GM23248 (cell line): ENCODE measurements at regions not wholly inside any gene's neighbourhood (a gene's known extent, or its start where the extent isn't known, plus 50 kb on each side); places are given as distances from the start of the nearest gene placed in this dataset.
"Not testable (repeated sequence)": the region's sequence is repeated elsewhere in the genome, so short reads cannot be mapped to it uniquely, and the experiment has no call there.

Experiments
- DNase-seq: peaks from one replicate; pipeline ENCODE4 v3.0.0-alpha.2; 2015
- H2AFZ ChIP-seq: fragments of 200-600 bp; sonication (generic); 2 replicates; pipeline ENCODE4 v1.6.1; 2016; ENCODE audit warnings: antibody characterized with exemption
- H3F3A ChIP-seq: fragments of 200-600 bp; sonication (generic); 2 replicates; pipeline ENCODE4 v1.6.1; 2016; ENCODE audit warnings: mild to moderate bottlenecking, antibody characterized with exemption, mixed run types; ENCODE audit not compliant: insufficient read depth
- H3K27ac ChIP-seq: fragments of 200-600 bp; sonication (generic); 2 replicates; pipeline ENCODE4 v1.5.1; 2016; ENCODE audit warnings: mild to moderate bottlenecking
- H3K27me3 ChIP-seq: fragments of 200-600 bp; sonication (generic); replicated peaks from 2 replicates; pipeline ENCODE4 v1.6.1; 2016; ENCODE audit warnings: mild to moderate bottlenecking; ENCODE audit not compliant: insufficient read depth
- H3K36me3 ChIP-seq: fragments of 200-600 bp; sonication (generic); 2 replicates; pipeline ENCODE4 v1.6.1; 2016; ENCODE audit warnings: low read depth, mild to moderate bottlenecking
- H3K4me1 ChIP-seq: fragments of 200-600 bp; sonication (generic); 2 replicates; pipeline ENCODE4 v1.6.1; 2016; ENCODE audit warnings: mild to moderate bottlenecking; ENCODE audit not compliant: insufficient read depth
- H3K4me2 ChIP-seq: fragments of 200-600 bp; sonication (generic); one replicate; pipeline ENCODE4 v1.6.1; 2016; ENCODE audit warnings: mild to moderate bottlenecking; ENCODE audit not compliant: unreplicated experiment
- H3K4me3 ChIP-seq: fragments of 200-600 bp; sonication (generic); 2 replicates; pipeline ENCODE4 v1.5.1; 2016; ENCODE audit warnings: mild to moderate bottlenecking
- H3K79me2 ChIP-seq: fragments of 200-600 bp; sonication (generic); 2 replicates; pipeline ENCODE4 v1.6.1; 2016; ENCODE audit warnings: mild to moderate bottlenecking; ENCODE audit not compliant: insufficient read depth
- H3K9ac ChIP-seq: fragments of 200-600 bp; sonication (generic); 2 replicates; pipeline ENCODE4 v1.6.1; 2016; ENCODE audit warnings: mild to moderate bottlenecking
- H3K9me2 ChIP-seq: fragments of 200-600 bp; sonication (generic); 2 replicates; pipeline ENCODE4 v1.6.1; 2016; ENCODE audit warnings: mixed run types, mild to moderate bottlenecking, moderate library complexity; ENCODE audit not compliant: insufficient read depth
- H3K9me3 ChIP-seq: fragments of 200-600 bp; sonication (generic); one replicate; pipeline ENCODE4 v1.6.1; 2017; ENCODE audit warnings: low read depth
- H4K20me1 ChIP-seq: fragments of 200-600 bp; sonication (generic); 2 replicates; pipeline ENCODE4 v1.6.0; 2016; ENCODE audit not compliant: insufficient read depth
- EZH2 ChIP-seq: fragments of 200-600 bp; sonication (generic); IDR thresholded peaks from 2 replicates; pipeline ENCODE4 v1.6.1; 2018; ENCODE audit warnings: antibody characterized with exemption, mild to moderate bottlenecking; ENCODE audit not compliant: insufficient read depth, poor library complexity, severe bottlenecking
- EZH2phosphoT487 ChIP-seq: fragments of 200-600 bp; sonication (generic); IDR thresholded peaks from 2 replicates; pipeline ENCODE4 v1.6.1; 2018; ENCODE audit warnings: antibody characterized with exemption, moderate library complexity, mild to moderate bottlenecking, low read depth; ENCODE audit not compliant: insufficient read depth
- WGBS, 2 experiments: methylation state at CpG; one replicate each; pipeline ENCODE4 v1.1.6; 2015 to 2017; ENCODE audit warnings: low lambda C conversion rate in 2 of 2, low coverage in 1 of 2; ENCODE audit errors: missing lambda C conversion rate in 2 of 2; 5-methylcytosine and 5-hydroxymethylcytosine counted together
- in situ Hi-C: fragments of 300-500 bp; cut with MboI; formaldehyde crosslinking; loops from 2 replicates; pipeline ENCODE4 v1.15.0; 2020

DNA sequence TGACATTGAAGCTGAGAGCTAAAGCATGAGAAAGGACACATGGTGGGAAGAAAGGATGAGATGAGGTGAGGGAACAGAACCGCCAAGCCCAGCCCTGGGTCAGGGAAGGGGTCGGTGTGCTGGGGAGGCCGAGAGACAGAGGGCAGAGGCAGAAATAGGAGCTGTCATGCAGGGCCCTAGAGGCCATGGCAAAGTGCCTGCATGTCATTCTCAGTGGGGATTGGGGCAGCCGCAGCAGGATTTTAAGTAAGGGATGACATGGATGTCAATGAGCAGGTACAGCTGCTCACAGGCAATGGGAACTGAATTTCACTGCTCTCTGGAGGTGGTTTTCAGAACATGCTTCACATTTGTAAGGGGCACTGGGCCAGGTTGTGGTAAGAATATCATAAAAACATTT, 227.4 kb downstream of the RAB11FIP2 start:
- Histone ChIP-seq H3K36me3 (no peaks in the 10 kb centered on the region), H3K27ac (no peak overlapping the region), H2AFZ (no peak overlapping the region), H3K4me3 (no peak overlapping the region), H3K9me2 (no peaks in the 10 kb centered on the region), H3K79me2 (no peaks in the 10 kb centered on the region), H3K9me3 (no peaks in the 10 kb centered on the region), H4K20me1 (no peaks in the 10 kb centered on the region), H3K27me3 (no peaks in the 10 kb centered on the region), H3K4me2 (no peak overlapping the region), H3F3A (no peaks in the 10 kb centered on the region), H3K9ac (no peak overlapping the region), H3K4me1 (no peaks in the 10 kb centered on the region)
- WGBS, 2 experiments: 65 to 69% methylated on average over 4 of the region's 4 CpGs
- in situ Hi-C loops: no loop called here
- no peak for DNase-seq
- no peak for TF ChIP-seq EZH2
- TF ChIP-seq EZH2phosphoT487: no peak

DNA sequence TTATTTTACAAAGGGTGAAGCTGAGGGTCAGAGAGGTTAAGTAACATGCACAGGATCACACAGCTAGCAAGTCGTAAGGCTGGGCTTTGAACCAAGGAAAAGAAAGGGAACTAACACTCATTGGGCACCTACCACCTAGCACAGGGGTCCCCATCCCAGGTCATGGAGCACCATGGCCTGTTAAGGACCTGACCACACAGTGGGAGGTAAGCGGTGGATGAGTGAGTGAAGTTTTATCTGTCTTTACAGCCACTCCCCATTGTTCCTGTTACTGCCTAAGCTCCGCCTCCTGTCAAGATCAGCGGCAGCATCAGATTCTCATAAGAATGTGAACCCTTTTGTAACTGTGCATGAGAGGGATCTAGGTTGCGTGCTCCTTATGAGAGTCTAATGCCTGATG, 222.8 kb downstream of the RAB11FIP2 start:
- Histone ChIP-seq H3K4me1 (no peaks in the 10 kb centered on the region), H3K9ac (no peak overlapping the region), H3K9me3 (no peaks in the 10 kb centered on the region), H3K4me3 (no peak overlapping the region), H2AFZ (no peak overlapping the region), H3F3A (no peaks in the 10 kb centered on the region), H3K36me3 (no peaks in the 10 kb centered on the region), H3K27me3 (no peaks in the 10 kb centered on the region), H3K4me2 (no peak overlapping the region), H4K20me1 (no peaks in the 10 kb centered on the region), H3K79me2 (no peaks in the 10 kb centered on the region), H3K27ac (no peak overlapping the region), H3K9me2 (no peaks in the 10 kb centered on the region)
- 82 to 84% methylated on average over 5 of the region's 5 CpGs for WGBS, 2 experiments
- in situ Hi-C loops: no loop called here
- no peak for TF ChIP-seq EZH2
- no peak for DNase-seq

DNA sequence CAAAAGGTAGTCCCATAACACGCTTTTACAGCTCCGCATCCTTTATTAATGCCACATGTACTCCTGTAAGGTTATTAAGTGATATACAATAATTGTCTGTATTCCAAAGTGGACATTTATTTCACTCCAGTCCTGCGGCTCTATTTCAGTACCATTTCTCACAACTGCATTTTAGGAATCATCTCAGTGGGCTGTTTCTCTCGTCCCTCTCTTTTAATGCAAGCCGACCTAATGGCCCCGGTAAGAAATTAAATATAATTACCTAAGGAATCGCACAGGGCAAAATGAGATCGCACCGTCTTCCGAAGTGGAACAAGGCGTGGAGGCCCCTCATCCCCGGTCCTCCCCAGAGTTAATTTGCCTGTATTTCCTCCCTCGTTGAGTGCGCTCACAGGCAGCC, 216.5 kb downstream of the RAB11FIP2 start:
- Histone ChIP-seq H3K9me2 (no peaks in the 10 kb centered on the region), H4K20me1 (no peaks in the 10 kb centered on the region), H3K36me3 (no peaks in the 10 kb centered on the region), H3K9ac (no peak overlapping the region), H3K79me2 (no peaks in the 10 kb centered on the region), H3K9me3 (no peaks in the 10 kb centered on the region), H3K4me1 (no peaks in the 10 kb centered on the region), H3F3A (no peaks in the 10 kb centered on the region), H3K27ac (no peak overlapping the region), H3K27me3 (no peaks in the 10 kb centered on the region), H2AFZ (no peak overlapping the region), H3K4me2 (no peak overlapping the region), H3K4me3 (no peak overlapping the region)
- no peak for DNase-seq
- in situ Hi-C loops: no loop called here
- no peak for TF ChIP-seq EZH2phosphoT487
- no peak for TF ChIP-seq EZH2
- 88 to 89% methylated on average over 14 of the region's 14 CpGs for WGBS, 2 experiments

GRCh38 chr10:117830787-117831212, 215.9 kb downstream of the RAB11FIP2 start:
- no peaks in the 10 kb centered on the region for H3K9me3 ChIP-seq
- H3K4me3 ChIP-seq: no peak overlapping the region
- H3K9ac ChIP-seq: no peak overlapping the region
- no peaks in the 10 kb centered on the region for H3K4me1 ChIP-seq
- H3K36me3 ChIP-seq: no peaks in the 10 kb centered on the region
- in situ Hi-C loops: no loop called here
- 81% methylated on average over 15 of the region's 15 CpGs for WGBS, 2 experiments
- no peaks in the 10 kb centered on the region for H3K9me2 ChIP-seq
- H3K79me2 ChIP-seq: no peaks in the 10 kb centered on the region
- H3F3A ChIP-seq: no peaks in the 10 kb centered on the region
- TF ChIP-seq EZH2phosphoT487: no peak
- no peak overlapping the region for H2AFZ ChIP-seq
- H4K20me1 ChIP-seq: no peaks in the 10 kb centered on the region
- no peak for DNase-seq
- no peak overlapping the region for H3K27ac ChIP-seq
- no peaks in the 10 kb centered on the region for H3K27me3 ChIP-seq
- no peak overlapping the region for H3K4me2 ChIP-seq

DNA sequence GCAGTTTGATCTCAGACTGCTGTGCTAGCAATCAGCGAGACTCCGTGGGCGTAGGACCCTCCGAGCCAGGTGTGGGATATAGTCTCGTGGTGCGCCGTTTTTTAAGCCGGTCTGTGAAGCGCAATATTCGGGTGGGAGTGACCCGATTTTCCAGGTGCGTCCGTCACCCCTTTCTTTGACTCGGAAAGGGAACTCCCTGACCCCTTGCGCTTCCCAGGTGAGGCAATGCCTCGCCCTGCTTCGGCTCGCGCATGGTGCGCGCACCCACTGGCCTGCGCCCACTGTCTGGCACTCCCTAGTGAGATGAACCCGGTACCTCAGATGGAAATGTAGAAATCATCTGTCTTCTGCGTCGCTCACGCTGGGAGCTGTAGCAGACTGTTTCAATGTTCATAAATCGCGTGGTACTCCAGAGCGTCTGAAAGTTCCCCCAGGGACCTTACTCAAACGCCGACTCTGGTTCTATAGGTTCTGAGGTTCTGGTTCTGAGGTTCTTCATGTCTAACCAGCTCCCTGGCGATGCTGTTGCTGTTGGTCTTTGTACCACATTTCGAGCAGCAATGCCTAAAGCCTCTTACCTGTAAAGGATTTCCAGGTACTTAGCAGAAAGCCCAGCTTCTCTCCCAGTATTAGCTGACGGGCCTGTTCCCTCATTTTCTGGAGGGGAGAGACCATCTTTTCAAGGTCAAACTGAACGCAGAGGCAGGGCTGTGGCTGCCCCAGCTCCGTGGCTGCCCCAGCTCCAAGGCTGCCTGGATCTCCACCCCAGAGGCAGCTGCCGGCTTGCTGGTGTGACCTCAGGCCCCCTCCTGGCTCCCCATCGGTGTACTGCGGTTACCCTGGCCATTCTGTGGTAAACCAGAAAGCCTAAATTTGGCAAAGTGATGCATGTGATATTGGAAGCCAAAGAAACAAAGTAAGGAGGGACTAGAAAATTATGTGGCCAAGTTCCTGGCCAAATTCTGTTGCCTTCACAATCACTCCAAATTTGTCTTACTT, 207.9 kb downstream of the RAB11FIP2 start:
- WGBS, 2 experiments: 70% methylated on average over 35 to 37 of the region's 39 CpGs
- H4K20me1 ChIP-seq, DNase-seq, H3K27me3 ChIP-seq, in situ Hi-C loops, H3K79me2 ChIP-seq, H3F3A ChIP-seq, H3K9ac ChIP-seq, H3K9me2 ChIP-seq, H3K36me3 ChIP-seq, H3K4me1 ChIP-seq, H3K4me2 ChIP-seq, H3K4me3 ChIP-seq, H3K9me3 ChIP-seq, H3K27ac ChIP-seq, H2AFZ ChIP-seq: not testable (repeated sequence)

DNA sequence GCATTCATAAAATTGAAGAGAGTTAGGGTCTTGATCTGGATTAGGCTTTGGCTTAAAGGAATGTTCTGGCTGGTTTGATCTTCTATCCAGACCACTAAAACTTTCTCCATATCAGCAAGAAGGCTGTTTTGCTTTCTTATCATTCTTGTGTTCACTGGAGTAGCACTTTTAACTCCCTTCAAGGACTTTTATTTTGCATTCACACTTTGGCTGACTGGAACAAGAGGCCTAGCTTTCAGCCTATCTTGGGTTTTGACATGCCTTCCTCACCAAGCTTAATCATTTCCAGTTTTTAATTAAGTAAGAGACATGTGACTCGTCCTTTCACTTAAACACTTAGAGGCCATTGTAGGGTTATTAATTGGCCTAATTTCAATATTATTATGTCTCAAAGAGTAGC, 190.3 kb downstream of the RAB11FIP2 start:
- DNase-seq, H3K4me3 ChIP-seq, H3K9me2 ChIP-seq, H3K9me3 ChIP-seq, H3K36me3 ChIP-seq, H3F3A ChIP-seq, H2AFZ ChIP-seq, H4K20me1 ChIP-seq, H3K79me2 ChIP-seq, H3K27ac ChIP-seq, H3K9ac ChIP-seq, in situ Hi-C loops, H3K4me2 ChIP-seq, H3K4me1 ChIP-seq: not testable (repeated sequence)
- 0 out of 2 replicates have a peak, but pooled peaks cover 11% of the 10 kb centered on the region for H3K27me3 ChIP-seq
- WGBS, 2 experiments: 19 to 27% methylated on average over 1 of the region's 1 CpG
